ENCODE measurements at regions not wholly inside any gene's neighbourhood (a gene's known extent, or its start where the extent isn't known, plus 50 kb on each side); places are given as distances from the start of the nearest gene placed in this dataset.

DNA sequence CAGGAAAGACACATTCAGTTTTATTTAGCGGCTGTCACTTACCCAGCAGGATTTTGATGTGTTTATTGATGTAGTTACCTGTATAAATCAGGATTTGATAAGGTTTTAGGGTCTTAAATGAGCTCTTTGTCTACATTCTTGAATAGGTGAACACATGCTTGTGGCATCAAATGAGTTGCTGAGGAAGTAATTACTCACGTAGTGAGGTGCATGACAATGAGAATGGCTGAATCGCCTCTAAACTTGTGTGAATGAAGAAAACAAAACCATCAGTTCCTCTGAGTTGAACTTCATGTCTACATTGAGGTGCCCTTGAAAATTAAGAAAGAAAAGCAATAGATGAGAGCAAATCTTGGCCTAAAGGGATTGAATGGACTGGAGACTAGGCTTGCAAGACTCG, 245.6 kb upstream of the SATB1 start:
- Histone ChIP-seq H3K27ac (ENCODE audit: low read length) (no peak overlapping the region), H3K4me3 (ENCODE audit: low read depth in 1 of 2, low read length in 2 of 2) (no peak overlapping the region), H3K27me3 (ENCODE audit: low read depth, low read length) (no peaks in the 10 kb centered on the region), H3K36me3 (ENCODE audit: control insufficient read depth in 1 of 2, insufficient read depth in 2 of 2, low read length in 2 of 2) (no peaks in the 10 kb centered on the region), H3K4me1 (ENCODE audit: control insufficient read depth in 1 of 2, insufficient read depth in 2 of 2, low read length in 2 of 2) (no peaks in the 10 kb centered on the region), H3K9me3 (ENCODE audit: control insufficient read depth in 1 of 2, low read length in 2 of 2) (no peaks in the 10 kb centered on the region)

DNA sequence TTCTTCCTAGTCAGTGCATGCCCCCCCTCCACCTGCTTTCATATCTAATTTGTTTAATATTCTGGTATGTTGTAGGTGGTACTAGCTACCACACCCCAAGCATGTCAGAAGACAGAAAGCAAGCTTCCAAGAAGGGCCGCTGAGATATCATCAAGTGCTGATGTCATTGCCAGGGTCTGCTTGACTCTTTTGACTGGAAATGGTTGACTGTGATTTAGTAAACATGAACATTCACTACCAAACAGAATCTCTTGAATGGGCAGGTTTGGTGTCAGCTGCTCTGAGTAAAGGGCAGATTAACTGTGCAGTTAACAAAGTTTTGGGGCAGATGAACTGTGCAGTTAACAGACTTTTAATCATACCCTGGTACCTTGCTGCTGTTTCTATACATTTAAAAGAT, 244.2 kb upstream of the SATB1 start:
- H3K36me3 ChIP-seq (ENCODE audit: control insufficient read depth in 1 of 2, insufficient read depth in 2 of 2, low read length in 2 of 2): no peaks in the 10 kb centered on the region
- no peak overlapping the region for H3K4me3 ChIP-seq (ENCODE audit: low read depth in 1 of 2, low read length in 2 of 2)

GRCh38 chr3:18667552-18667951, 242.4 kb upstream of the SATB1 start:
- H3K27me3 ChIP-seq (ENCODE audit: low read depth, low read length): no peaks in the 10 kb centered on the region
- no peak overlapping the region for H3K4me3 ChIP-seq (ENCODE audit: low read depth in 1 of 2, low read length in 2 of 2)

More for the DNA sequence above, 244.2 kb upstream of the SATB1 start:
- Histone ChIP-seq H3K27me3 (ENCODE audit: low read depth, low read length) (no peaks in the 10 kb centered on the region), H3K27ac (ENCODE audit: low read length) (no peak overlapping the region), H3K9me3 (ENCODE audit: control insufficient read depth in 1 of 2, low read length in 2 of 2) (no peaks in the 10 kb centered on the region), H3K4me1 (ENCODE audit: control insufficient read depth in 1 of 2, insufficient read depth in 2 of 2, low read length in 2 of 2) (no peaks in the 10 kb centered on the region)

GRCh38 chr3:18666655-18667054, 241.5 kb upstream of the SATB1 start:
- no peak overlapping the region for H3K4me3 ChIP-seq (ENCODE audit: low read depth in 1 of 2, low read length in 2 of 2)
- no peak overlapping the region for H3K27ac ChIP-seq (ENCODE audit: low read length)
- H3K4me1 ChIP-seq (ENCODE audit: control insufficient read depth in 1 of 2, insufficient read depth in 2 of 2, low read length in 2 of 2): no peaks in the 10 kb centered on the region
- no peaks in the 10 kb centered on the region for H3K27me3 ChIP-seq (ENCODE audit: low read depth, low read length)
- no peaks in the 10 kb centered on the region for H3K36me3 ChIP-seq (ENCODE audit: control insufficient read depth in 1 of 2, insufficient read depth in 2 of 2, low read length in 2 of 2)
- H3K9me3 ChIP-seq (ENCODE audit: control insufficient read depth in 1 of 2, low read length in 2 of 2): no peaks in the 10 kb centered on the region

More at GRCh38 chr3:18667552-18667951, 242.4 kb upstream of the SATB1 start:
- Histone ChIP-seq H3K36me3 (ENCODE audit: control insufficient read depth in 1 of 2, insufficient read depth in 2 of 2, low read length in 2 of 2) (no peaks in the 10 kb centered on the region), H3K4me1 (ENCODE audit: control insufficient read depth in 1 of 2, insufficient read depth in 2 of 2, low read length in 2 of 2) (no peaks in the 10 kb centered on the region), H3K9me3 (ENCODE audit: control insufficient read depth in 1 of 2, low read length in 2 of 2) (no peaks in the 10 kb centered on the region), H3K27ac (ENCODE audit: low read length) (no peak overlapping the region)

DNA sequence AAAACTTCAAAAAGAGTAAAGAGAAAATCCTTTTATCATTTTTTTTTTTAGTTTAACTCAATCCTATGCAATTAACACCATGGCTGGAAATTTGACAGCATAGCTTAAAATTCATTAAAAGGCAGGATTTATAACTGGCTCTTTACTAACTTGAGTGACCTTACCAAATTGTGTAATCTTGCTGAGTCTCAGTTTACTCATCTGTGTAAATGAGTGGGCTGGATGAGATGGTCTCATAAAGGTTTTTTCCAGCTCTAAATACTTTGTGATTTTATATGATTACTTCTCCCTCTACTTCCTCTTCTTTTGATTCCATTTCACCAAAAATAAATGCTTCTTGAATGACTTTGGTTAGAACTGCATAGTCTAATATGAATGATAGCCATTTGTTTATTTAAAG, 234.9 kb upstream of the SATB1 start:
- H3K9me3 ChIP-seq (ENCODE audit: control insufficient read depth in 1 of 2, low read length in 2 of 2): no peaks in the 10 kb centered on the region
- H3K27ac ChIP-seq (ENCODE audit: low read length): no peak overlapping the region
- no peaks in the 10 kb centered on the region for H3K36me3 ChIP-seq (ENCODE audit: control insufficient read depth in 1 of 2, insufficient read depth in 2 of 2, low read length in 2 of 2)
- H3K4me1 ChIP-seq (ENCODE audit: control insufficient read depth in 1 of 2, insufficient read depth in 2 of 2, low read length in 2 of 2): no peaks in the 10 kb centered on the region
- H3K27me3 ChIP-seq (ENCODE audit: low read depth, low read length): no peaks in the 10 kb centered on the region
- H3K4me3 ChIP-seq (ENCODE audit: low read depth in 1 of 2, low read length in 2 of 2): no peak overlapping the region

GRCh38 chr3:18657858-18658820, 233.0 kb upstream of the SATB1 start:
- Histone ChIP-seq H3K36me3 (ENCODE audit: control insufficient read depth in 1 of 2, insufficient read depth in 2 of 2, low read length in 2 of 2) (no peaks in the 10 kb centered on the region), H3K9me3 (ENCODE audit: control insufficient read depth in 1 of 2, low read length in 2 of 2) (no peaks in the 10 kb centered on the region), H3K27ac (ENCODE audit: low read length) (no peak overlapping the region), H3K4me1 (ENCODE audit: control insufficient read depth in 1 of 2, insufficient read depth in 2 of 2, low read length in 2 of 2) (no peaks in the 10 kb centered on the region), H3K4me3 (ENCODE audit: low read depth in 1 of 2, low read length in 2 of 2) (no peak overlapping the region), H3K27me3 (ENCODE audit: low read depth, low read length) (no peaks in the 10 kb centered on the region)

DNA sequence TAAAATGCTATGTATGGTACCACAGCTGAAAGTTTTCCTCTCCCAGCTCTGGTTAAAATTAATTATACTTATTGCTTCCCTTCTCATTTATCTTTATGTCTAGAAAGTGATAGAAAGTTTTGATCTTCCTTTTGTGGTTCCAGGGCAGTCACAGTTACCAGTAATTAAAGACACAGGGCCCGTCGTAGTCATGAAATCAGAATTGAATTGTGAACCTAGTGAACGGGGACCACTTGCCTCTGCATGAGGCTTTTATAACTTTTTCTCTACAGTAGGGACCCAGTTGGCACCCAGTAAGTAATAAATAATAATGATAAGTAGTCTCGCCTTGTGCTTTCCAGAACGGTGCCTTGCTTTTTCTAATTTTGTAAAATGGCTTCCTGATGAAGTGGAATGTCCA, 231.7 kb upstream of the SATB1 start:
- H3K4me3 ChIP-seq (ENCODE audit: low read depth in 1 of 2, low read length in 2 of 2): no peak overlapping the region
- no peaks in the 10 kb centered on the region for H3K36me3 ChIP-seq (ENCODE audit: control insufficient read depth in 1 of 2, insufficient read depth in 2 of 2, low read length in 2 of 2)
- H3K9me3 ChIP-seq (ENCODE audit: control insufficient read depth in 1 of 2, low read length in 2 of 2): no peaks in the 10 kb centered on the region
- no peaks in the 10 kb centered on the region for H3K27me3 ChIP-seq (ENCODE audit: low read depth, low read length)
- no peaks in the 10 kb centered on the region for H3K4me1 ChIP-seq (ENCODE audit: control insufficient read depth in 1 of 2, insufficient read depth in 2 of 2, low read length in 2 of 2)
- H3K27ac ChIP-seq (ENCODE audit: low read length): no peak overlapping the region

- Histone ChIP-seq H3K36me3 (ENCODE audit: control insufficient read depth in 1 of 2, insufficient read depth in 2 of 2, low read length in 2 of 2) (no peaks in the 10 kb centered on the region), H3K27ac (ENCODE audit: low read length) (no peak overlapping the region), H3K4me3 (ENCODE audit: low read depth in 1 of 2, low read length in 2 of 2) (no peak overlapping the region)
Measured at GRCh38 chr3:18656410-18656809, 231.3 kb upstream of the SATB1 start.

DNA sequence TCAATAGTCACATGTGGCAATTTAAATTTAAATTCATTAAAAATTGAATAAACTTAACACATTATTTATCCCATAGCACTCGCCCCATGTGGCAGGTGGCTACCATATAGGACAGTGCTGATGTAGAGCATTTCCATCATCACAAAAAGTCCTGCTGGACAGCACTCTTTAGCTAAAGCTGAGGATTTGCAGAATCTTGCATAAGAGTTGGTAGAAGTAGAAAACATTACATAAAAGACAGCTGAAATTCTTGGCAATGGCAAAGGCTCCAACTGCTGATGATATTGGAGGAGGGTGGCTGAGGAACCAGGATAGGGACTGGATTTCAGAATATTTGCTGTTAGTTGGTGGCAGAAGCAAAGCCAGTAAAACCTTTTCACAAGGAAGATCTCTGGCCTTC, 230.7 kb upstream of the SATB1 start:
- no peak overlapping the region for H3K27ac ChIP-seq (ENCODE audit: low read length)
- H3K36me3 ChIP-seq (ENCODE audit: control insufficient read depth in 1 of 2, insufficient read depth in 2 of 2, low read length in 2 of 2): no peaks in the 10 kb centered on the region
- no peaks in the 10 kb centered on the region for H3K27me3 ChIP-seq (ENCODE audit: low read depth, low read length)

More at GRCh38 chr3:18656410-18656809, 231.3 kb upstream of the SATB1 start:
- H3K4me1 ChIP-seq (ENCODE audit: control insufficient read depth in 1 of 2, insufficient read depth in 2 of 2, low read length in 2 of 2): no peaks in the 10 kb centered on the region
- H3K9me3 ChIP-seq (ENCODE audit: control insufficient read depth in 1 of 2, low read length in 2 of 2): no peaks in the 10 kb centered on the region
- H3K27me3 ChIP-seq (ENCODE audit: low read depth, low read length): no peaks in the 10 kb centered on the region

DNA sequence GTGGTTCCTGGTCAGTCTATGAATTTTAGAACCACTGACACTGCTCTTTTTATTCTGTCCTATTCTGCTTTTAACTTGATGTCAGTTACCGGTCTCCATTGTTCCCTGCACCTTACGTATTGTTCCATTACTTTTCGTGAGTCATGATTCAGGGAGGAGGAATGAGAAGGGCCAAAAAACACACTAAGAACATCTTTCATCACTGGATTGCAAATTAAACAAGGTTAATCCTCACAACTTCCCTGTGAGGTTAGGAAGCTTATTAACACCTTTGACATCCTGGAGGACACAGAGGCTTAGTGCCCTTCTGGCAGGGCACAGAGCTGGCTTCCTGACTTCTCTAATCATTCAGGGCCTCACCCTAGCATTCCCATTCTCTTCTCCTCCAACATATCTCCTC, 227.6 kb upstream of the SATB1 start:
- no peaks in the 10 kb centered on the region for H3K4me1 ChIP-seq (ENCODE audit: control insufficient read depth in 1 of 2, insufficient read depth in 2 of 2, low read length in 2 of 2)
- H3K27ac ChIP-seq (ENCODE audit: low read length): no peak overlapping the region
- no peak overlapping the region for H3K4me3 ChIP-seq (ENCODE audit: low read depth in 1 of 2, low read length in 2 of 2)
- H3K9me3 ChIP-seq (ENCODE audit: control insufficient read depth in 1 of 2, low read length in 2 of 2): no peaks in the 10 kb centered on the region
- no peaks in the 10 kb centered on the region for H3K27me3 ChIP-seq (ENCODE audit: low read depth, low read length)
- no peaks in the 10 kb centered on the region for H3K36me3 ChIP-seq (ENCODE audit: control insufficient read depth in 1 of 2, insufficient read depth in 2 of 2, low read length in 2 of 2)

More for the DNA sequence above, 230.7 kb upstream of the SATB1 start:
- H3K9me3 ChIP-seq (ENCODE audit: control insufficient read depth in 1 of 2, low read length in 2 of 2): no peaks in the 10 kb centered on the region
- no peak overlapping the region for H3K4me3 ChIP-seq (ENCODE audit: low read depth in 1 of 2, low read length in 2 of 2)
- no peaks in the 10 kb centered on the region for H3K4me1 ChIP-seq (ENCODE audit: control insufficient read depth in 1 of 2, insufficient read depth in 2 of 2, low read length in 2 of 2)

- no peaks in the 10 kb centered on the region for H3K27me3 ChIP-seq (ENCODE audit: low read depth, low read length)
- no peaks in the 10 kb centered on the region for H3K9me3 ChIP-seq (ENCODE audit: control insufficient read depth in 1 of 2, low read length in 2 of 2)
- no peak overlapping the region for H3K27ac ChIP-seq (ENCODE audit: low read length)
- H3K36me3 ChIP-seq (ENCODE audit: control insufficient read depth in 1 of 2, insufficient read depth in 2 of 2, low read length in 2 of 2): no peaks in the 10 kb centered on the region
- H3K4me3 ChIP-seq (ENCODE audit: low read depth in 1 of 2, low read length in 2 of 2): no peak overlapping the region
- H3K4me1 ChIP-seq (ENCODE audit: control insufficient read depth in 1 of 2, insufficient read depth in 2 of 2, low read length in 2 of 2): no peaks in the 10 kb centered on the region
Measured at GRCh38 chr3:18650731-18651130, 225.6 kb upstream of the SATB1 start.

Measured in muscle layer of duodenum (tissue), 2 donors.